ENCODE measurements at regions not wholly inside any gene's neighbourhood (a gene's known extent, or its start where the extent isn't known, plus 50 kb on each side); places are given as distances from the start of the nearest gene placed in this dataset.

DNA sequence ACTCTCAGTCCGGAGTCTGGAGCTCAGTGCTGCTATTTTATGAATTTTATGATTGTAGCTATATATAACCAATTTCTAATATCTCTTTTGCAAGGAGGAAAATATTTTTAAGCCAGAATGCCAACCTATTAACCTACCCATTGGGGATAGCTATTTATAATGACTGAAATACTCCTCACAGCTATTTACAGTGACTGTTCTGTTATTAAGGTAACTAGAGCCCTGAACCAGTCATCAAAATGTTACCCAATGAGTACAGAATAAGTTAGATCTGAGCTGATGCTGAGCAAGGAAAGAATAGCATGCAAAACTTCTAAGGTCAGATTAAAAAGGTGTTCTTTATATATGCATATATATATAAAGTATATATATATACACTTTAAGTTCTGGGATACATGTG, 79.6 kb upstream of the PPP2R3A start:
- TF ChIP-seq, protein P1, sequence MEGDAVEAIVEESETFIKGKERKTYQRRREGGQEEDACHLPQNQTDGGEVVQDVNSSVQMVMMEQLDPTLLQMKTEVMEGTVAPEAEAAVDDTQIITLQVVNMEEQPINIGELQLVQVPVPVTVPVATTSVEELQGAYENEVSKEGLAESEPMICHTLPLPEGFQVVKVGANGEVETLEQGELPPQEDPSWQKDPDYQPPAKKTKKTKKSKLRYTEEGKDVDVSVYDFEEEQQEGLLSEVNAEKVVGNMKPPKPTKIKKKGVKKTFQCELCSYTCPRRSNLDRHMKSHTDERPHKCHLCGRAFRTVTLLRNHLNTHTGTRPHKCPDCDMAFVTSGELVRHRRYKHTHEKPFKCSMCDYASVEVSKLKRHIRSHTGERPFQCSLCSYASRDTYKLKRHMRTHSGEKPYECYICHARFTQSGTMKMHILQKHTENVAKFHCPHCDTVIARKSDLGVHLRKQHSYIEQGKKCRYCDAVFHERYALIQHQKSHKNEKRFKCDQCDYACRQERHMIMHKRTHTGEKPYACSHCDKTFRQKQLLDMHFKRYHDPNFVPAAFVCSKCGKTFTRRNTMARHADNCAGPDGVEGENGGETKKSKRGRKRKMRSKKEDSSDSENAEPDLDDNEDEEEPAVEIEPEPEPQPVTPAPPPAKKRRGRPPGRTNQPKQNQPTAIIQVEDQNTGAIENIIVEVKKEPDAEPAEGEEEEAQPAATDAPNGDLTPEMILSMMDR (conservative IDR thresholded peaks at IDR 0.05 in 1 of 2, IDR thresholded peaks at IDR 0.05 in 1 of 2; ENCODE audit: extremely low read depth in 1 of 2, insufficient read depth in 1 of 2, low read depth in 1 of 2, low read length in 2 of 2): no peak
- no peak for TF ChIP-seq EZH2 (IDR thresholded peaks at IDR 0.05; ENCODE audit: borderline replicate concordance, low read length)

Data from mammary epithelial cell (primary cell).